HG03571 (cell line): ENCODE measurements at regions not wholly inside any gene's neighbourhood (a gene's known extent, or its start where the extent isn't known, plus 50 kb on each side); places are given as distances from the start of the nearest gene placed in this dataset.

Source experiments
- ATAC-seq: cut with Tn5 transposase; IDR thresholded peaks from one replicate; pipeline ENCODE4 v1.9.1; 2021; ENCODE audit not compliant: unreplicated experiment

DNA sequence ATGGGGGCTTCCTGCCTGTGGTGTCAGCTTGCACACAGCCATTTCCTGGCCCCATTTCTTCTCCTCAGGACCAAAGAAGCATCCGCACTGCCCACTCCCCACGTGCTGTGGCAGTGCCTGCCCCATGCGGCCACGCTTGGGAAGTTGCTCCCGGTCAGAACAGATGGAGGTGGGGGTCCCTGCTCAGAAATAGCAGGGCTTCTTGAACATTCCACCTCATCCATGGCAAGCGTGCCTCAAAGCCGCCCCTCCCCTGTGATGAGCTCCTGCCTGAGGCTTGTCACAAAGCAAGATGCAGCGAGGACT lies 238.2 kb downstream of the SYK start:
- ATAC-seq = no peak

DNA sequence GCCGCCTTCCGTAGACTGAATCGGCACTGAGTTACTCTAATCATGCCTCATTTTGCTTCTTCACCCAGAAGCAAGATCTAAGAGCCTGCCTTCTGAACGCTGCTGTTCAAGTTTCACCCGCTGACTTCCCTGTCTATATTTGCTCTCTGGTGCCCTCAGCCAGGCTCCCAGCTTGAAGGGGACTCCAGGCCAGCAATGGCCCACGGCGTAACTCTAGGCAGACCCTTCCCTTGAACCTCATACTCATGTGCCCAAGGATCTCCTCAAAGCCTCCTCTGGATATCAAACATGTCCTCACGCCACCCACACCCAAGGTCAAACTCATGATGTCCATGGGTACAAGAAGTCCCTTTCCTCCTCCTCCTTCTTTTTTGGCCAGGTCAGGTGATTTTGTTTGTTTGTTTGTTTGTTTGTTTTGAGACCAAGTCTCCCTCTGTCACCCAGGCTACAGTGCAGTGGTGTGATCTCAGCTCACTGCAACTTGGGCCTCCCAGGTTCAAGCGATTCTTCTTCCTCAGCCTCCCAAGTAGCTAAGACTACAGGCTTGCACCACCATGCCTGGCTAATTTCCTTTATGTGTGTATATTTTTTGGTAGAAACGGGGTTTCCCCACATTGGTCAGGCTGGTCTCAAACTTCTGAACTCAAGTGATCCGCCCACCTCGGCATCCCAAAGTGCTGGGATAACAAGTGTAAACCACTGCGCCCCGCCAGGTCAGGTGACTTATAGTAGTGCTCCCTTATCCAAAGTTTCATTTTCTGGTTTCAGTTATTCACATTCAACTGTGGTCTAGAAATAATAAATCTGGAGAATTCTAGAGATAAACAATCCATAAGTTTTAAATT lies 239.0 kb downstream of the SYK start:
- no peak for ATAC-seq

DNA sequence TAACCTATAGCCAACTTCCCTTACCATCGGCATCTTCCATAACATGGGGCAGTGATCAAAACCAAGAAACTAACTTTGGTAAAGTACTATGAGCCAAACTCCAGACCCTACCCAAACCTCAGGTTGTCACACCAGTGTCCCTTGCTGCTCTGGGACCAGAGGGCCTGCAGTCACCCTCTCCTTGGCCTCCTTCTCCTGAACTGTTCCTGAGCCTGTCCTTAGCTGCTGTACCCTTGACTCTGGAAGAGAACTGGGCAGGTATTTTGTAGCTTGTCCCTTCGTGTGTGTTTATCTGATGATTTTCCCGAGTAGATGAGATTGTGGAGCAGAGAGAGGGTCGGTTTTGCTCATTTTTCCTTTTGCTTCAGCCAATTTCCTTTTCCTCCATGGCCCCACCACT lies 240.4 kb downstream of the SYK start:
- no peak for ATAC-seq

DNA sequence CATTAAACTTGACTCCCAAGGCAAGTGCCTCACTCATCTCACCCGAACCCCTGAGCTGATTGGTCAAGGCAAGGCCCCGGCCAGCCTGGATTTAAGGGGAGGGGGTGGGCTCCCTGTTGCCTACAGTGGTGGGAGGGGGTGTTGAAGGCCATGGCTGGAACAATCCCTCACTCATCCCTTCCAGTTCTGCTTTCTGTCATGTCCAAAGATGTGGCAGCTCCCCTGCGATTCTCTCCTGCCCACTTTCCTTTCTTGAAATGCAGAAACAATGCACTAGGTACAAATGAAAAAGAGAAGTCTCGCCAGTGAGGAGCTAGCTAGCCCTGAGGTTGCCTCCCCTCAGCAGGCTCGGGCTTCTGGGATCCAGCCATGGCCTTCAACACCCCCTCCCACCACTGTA lies 240.9 kb downstream of the SYK start:
- no peak for ATAC-seq

DNA sequence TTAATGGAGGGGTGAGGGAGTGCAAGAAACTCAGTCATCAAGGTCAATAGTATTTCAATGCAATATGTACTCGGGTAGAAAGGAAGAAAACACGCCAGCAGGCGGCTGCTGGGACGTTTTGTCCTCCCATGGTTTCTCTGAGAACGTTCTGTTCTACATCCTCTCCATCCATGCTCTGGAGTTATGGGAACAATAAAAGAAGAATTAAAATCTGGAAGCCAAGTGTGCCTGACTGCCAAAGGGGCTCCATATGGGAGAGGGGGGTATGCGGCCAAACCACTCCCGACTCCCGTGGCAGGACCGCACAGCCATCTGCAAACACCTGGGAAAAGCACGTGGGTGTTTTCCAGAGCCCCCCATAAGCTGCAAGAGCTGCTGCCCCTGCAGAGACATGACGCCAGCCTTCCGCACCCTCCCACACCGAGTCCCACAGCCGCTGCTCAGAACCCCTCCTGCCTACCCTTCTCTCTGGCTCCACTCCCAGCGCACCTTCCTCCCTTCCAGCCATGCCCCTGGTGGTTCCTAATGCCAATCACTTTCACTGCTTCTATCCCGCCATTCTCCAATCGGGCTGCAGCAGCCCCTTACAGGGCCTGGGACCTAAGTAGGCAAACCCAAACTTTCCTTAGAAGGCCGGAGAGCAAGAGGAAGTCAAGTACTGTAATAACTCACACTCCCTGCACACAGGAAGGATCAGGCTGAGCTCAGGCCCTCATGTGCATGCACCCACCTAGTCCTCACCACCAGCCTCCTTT lies 241.6 kb downstream of the SYK start:
- no peak for ATAC-seq

DNA sequence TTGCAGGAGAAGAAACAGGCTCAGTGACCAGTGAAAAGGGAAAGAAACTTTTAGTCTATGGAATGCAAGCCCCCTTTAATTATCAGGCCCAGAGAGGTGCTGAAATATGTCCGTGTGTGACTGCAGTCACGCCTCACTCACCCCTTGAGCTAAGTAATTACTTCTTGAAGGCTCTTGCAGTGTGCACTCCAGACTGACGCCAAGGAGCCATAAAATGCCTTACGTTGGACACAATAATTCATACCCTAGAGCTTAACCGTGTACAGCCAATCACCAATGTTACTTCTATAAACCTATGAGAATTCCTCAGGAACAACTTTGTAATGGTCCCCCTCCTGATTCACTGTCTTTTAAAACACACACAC lies 242.2 kb downstream of the SYK start:
- ATAC-seq = no peak

DNA sequence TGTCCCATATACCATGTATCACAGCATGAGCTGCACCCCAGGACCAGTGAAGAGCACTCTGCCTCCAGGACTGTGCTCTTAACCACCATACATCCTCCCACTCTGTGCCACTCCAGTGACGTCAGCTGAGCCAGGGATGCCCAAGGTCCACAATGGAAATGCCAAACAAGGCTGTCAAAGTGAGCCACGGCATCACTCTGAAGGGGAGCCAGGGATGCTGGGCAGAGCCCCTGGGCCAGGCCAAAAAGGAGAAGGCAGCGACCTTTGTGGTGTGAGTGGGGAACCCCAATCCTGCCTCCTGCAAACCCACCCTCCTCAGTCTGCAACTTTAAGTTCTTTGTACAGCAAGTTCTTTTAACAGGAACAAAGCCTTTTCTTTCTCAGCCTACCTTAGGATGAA lies 242.7 kb downstream of the SYK start:
- ATAC-seq = no peak

DNA sequence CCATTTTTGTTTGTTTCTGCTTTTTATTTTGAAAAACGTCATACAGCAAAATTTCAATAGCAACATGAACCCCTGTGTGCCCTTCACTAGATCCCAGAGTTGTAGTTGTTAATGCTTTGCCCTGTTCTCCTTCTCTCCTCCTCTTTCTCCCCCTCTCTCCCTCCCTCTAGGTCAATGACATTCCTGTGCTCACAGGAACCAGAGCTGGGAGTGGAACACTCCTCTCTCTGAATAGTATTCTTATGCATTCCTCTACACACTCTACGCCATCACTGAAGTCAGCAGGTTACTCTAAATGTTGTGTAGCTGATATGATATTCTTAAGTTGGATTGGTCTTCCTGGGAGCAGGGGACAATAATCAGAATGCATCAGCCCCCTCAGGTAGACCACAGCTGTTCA lies 243.4 kb downstream of the SYK start:
- no peak for ATAC-seq

DNA sequence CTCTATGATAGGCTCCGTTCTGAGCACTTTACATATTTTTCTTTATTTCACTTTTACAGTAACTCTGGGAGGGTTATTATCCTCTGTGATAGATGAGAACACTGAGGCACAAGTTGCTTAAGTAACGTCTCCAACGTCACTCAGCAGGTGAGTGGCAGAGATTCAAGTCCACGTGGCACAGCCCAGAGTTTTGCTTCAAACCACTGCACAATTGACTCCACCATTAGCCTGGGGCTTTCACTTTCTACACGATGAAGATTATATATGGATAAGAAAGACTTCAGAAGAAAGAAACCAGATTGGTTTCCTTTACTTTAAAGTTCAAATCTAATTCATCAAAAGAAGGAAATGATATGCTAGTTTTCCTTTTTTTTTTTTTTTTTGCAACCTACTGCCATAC lies 245.9 kb downstream of the SYK start:
- no peak for ATAC-seq

DNA sequence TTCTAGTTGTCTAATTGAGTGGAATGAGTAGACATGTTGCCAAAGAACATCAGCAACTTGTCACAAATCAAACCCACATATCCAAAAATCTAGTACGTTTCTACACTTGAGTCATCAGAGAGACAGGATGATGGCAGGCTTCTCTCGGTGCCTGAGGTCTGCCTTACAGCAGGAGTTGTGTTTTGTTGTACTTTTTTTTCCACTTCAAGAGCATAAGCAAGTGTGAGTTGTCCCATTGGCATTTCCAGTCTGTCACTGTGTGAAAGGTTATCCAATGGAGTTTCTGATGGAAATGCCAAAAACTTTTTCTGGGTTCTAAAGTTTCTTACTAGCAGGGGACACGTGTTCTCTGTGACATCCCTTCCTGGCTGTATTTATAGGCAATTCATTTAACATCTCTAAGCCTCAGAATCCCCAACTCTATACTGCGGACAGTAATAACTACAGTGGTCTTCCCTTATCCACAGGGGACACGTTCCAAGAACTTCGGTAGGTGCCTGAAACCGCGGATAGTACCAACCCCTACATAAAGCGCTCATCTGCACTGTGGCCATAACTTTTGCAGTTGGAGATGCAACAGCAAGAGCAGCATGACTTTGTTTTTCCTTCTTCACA lies 246.5 kb downstream of the SYK start:
- no peak for ATAC-seq

DNA sequence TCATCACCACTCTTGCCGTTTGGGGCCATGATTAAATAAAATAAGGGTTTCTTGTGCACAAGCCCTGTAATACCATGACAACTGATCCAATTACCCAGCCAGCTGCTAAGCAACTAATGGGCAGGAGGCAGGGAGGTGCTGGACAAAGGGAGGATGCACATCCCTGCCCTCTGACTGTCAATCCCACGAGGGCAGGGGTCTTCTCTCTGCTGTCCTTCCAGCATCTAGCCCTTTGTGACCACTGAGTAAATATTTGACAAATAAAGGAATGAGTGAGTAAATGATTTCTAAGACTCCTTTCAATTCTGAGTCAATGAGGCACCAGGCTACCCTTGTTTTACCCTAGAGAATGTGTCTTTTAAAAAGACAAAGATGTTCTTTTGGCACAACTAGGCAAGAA lies 247.1 kb downstream of the SYK start:
- no peak for ATAC-seq

DNA sequence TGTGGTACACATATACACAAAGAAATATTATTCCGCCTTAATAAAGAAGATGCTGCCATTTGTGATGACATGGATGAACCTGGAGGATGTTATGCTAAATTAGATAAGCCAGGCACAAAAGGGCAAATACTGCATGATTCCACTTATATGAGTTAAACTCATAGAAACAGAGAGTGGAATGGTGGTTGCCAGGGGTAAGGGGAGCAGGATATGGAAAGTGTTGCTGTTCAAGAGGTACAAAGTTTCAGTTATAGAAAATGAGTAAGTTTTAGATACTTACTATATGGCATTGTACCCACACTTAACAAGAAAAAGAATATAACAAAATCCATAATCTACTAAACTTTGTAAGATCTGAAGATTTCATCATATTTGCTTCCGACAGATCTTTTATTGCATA lies 252.2 kb downstream of the SYK start:
- no peak for ATAC-seq

DNA sequence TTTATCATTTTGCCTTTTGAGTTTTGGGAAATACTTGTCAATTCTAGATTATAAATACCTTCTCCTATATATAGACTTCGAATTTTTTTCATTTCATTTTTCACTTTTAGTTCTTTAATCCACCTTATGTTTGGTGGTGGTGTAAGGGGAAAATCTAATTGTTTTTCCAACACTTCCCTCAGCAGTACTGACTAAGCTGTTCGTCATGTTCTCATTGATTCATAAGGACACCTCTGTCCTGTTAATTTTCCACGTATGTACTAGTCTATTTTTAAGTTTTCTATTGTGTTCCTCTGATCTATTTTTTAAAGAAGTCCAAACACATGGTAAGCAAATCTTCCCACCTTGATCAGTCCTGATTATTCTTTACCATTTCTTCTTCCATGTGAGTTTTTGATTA lies 254.2 kb downstream of the SYK start:
- no peak for ATAC-seq

DNA sequence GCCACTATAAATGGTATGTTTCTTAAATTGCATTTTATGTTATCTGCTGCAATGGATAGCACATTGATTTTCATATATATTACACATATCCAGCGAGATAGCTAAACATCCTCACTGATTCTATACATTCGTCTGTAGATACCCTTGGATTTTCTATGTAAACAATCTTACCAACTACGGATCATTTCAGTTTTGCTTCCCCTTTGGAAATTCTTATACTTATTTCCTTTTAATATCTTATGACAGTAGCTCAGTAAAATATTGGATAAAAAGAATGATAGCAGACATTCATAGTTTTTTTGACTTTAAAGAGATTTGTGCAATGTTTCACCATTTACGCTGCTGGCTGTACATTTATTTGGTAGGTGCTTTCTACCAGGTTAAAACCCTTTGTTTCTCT lies 254.9 kb downstream of the SYK start:
- no peak for ATAC-seq

DNA sequence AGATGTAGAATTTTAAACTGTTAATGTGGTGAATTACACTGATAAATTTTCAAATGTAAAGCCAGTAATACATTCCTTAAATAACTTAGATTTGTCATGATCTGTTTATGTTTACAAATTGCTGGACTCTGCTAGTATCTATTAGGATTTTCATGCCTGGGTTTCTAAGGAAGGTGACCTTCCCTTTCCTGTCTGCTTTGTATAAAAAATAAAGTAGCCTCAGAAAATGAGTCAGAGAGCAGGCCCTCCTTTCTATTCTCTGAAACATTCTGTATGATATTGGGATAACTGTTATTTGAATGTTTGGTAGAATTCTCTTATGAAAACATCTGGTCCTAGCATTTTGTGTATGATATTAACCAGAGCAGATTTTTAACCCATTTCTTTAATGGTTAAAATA lies 255.3 kb downstream of the SYK start:
- ATAC-seq = no peak

DNA sequence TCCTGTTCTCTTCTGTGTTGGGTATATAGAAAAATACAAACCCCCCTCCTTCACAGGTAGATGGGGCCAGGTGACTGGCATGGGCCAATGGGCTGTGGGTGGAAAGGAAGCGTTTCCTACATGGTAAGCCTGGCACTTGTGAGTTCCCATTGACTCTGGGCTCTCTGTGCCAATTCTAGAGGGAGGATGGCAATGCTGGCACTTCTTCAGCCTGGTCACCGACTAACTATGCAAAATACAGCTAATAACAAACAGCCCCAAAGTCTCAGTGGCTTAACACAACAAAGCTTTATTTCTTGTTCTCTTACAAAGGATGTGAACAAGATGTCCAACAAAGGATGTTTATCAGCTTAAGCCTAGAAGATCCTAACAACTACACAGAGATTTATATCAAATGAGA lies 258.1 kb downstream of the SYK start:
- ATAC-seq = no peak

DNA sequence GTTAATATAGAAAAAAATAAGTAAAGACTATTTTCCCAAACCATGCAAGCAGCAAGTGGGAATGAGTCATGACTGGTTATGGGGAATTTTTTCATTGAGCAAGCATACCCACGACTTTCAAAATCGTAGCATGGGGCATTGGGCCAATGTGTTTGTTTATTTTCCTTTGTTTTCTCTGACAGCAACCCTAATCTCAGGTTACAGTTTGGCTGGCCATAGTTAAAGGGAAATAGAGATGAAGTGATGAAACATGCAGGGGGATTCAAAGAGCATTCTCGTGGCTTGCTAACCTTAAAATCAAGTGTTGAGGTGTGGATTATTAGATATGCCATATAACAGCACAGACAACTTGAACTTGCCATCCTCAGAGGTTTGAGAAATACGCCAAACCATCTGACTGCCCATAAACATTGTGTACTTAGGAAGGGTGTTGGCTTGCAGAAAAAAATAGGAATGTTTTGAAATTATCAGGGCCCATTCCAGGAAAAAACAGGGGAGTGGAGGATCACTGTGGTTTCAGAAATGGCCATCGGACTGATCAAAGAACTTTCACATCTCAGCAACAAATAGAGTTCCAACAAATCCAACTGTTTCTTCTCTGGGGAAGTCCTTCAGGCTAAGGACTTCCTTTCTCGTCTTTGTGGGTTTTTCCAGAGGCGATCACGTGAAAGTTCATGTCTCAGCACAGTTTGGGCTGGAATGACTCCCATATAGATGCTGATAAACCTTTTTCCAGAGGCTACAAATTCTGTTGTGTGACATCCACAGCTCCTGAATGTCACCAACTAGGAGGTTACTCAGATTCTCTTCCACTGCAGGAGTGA lies 259.1 kb downstream of the SYK start:
- no peak for ATAC-seq

DNA sequence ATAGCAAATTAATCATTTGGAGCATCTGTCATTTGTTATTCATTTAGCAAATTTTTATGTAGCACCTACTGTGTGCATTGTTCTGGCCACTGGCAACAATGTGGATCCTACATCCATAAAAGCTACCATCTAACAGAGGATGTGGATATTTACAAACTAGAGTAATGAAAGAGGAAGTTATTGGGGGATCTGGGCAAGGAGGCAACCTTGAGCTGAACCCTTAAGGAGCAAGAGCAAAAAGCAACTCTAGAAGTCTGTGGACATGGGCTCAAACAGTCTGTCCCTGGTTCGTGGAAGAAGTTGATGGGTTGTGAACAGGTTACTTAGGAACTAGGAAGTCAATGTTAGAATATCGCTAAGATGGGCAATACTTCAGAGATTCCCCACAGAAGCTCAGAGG lies 259.9 kb downstream of the SYK start:
- no peak for ATAC-seq

DNA sequence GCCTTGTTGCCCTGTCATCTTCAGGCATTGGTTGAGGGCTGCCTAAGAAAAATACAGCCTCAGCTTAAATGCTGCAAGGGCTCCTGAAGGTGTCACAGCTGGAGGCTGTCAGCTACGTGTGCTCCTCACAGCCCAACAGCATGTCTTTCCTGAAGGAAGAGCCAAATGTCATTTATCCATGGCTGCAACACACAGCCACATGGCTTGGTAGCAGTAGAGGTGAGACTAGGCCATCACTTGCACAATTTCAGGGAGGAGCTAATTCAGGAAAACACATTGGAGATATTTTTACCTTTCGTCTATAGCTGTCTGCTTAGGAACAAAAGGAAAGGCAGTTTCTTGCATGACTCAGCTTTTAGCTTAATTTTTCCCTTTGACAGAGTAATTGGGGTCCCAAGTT lies 260.7 kb downstream of the SYK start:
- ATAC-seq = no peak

DNA sequence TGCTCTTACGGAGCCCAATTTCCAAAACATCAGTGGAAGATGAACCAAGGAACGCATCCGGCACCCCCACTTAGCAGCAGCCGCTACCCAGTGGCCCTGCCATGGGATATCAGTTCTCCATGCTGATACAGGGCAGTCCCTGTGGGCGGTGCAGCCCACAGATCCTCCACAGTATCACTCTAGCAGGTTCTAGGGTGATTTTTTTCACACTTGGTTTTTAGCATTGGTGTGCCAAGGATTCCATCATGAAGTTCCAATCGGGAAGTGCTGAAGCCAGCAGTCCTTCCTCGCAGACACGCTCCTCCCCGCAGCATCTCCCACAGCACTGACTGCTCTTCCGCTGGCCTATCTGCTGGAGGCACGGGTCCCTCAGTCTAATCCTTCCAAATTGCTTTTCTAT lies 261.9 kb downstream of the SYK start:
- ATAC-seq = no peak

DNA sequence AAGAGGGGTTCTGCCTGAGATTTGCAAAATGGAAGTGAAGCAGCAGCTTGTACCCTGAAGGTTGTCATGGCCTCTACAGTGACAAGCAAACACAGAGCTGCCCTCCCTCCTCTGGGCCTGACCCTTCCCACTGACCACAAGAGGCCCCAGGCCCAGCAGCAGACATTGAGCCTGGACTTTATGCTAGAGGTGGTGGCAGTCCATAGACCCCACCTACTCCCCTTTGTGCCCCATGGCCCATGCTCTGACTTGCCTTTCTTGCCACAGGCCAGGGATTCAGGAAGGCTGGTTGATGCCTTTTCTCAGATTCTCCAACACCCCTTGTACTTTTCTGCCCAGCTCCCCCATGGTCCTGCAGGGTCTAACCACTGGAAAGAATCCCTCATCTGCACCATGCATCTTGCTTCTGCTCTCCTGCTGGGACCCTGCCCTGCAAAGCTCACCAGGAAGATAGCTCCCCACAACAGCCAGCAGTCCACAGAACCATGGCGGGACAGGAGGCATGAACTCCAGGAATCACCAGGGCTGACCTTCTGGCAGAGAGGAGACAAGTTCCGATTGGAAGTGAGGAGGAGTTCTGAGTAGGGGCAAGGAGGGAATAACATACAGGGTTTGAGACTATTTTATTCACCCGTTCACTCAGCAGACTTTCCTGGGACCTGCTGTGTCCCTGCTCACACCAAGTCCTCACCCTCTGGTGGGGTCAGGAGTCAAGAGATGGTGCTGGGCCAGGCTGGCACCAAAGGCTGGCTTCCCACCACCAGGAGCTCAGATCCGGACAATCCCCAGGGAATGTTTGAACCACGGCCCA lies 263.8 kb downstream of the SYK start:
- no peak for ATAC-seq
